ENCODE measurements at regions not wholly inside any gene's neighbourhood (a gene's known extent, or its start where the extent isn't known, plus 50 kb on each side); places are given as distances from the start of the nearest gene placed in this dataset.

GRCh38 chr17:83201206-83202001 is 122.0 kb downstream of the METRNL start:
- Mint-ChIP-seq H3K9me3 (no peaks in the 10 kb centered on the region), H3K4me3 (no peak overlapping the region), H3K4me1 (peaks cover 36% of the 10 kb centered on the region), H3K27me3 (no peaks in the 10 kb centered on the region), H3K27ac (peak overlapping the region; percentile 92), H3K36me3 (ENCODE audit: low read depth) (no peaks in the 10 kb centered on the region)
- TF ChIP-seq CTCF (IDR thresholded peaks at IDR 0.05) = no peak
- ATAC-seq (ENCODE audit: low read depth) (no peak), DNase-seq (peak; percentile 10)
- POLR2A ChIA-PET = interaction anchor here (1.1 kb wide), 1 partner anchor 237 kb away, joined by 9 read pairs; no protein-coding TSS in a partner anchor
- intact Hi-C loops (cut with micrococcal nuclease) = no loop called here
- CTCF ChIA-PET = interaction anchor here (1.0 to 5.4 kb wide), 2 partner anchors 337 to 421 kb away, joined by 5 to 40 read pairs; no protein-coding TSS in a partner anchor

GRCh38 chr17:83202002-83203000 is 122.9 kb downstream of the METRNL start:
- H3K4me1 Mint-ChIP-seq = peaks cover 36% of the 10 kb centered on the region
- POLR2A ChIA-PET = interaction anchor here (0.6 kb wide), 1 partner anchor 441 kb away, joined by 4 read pairs; no protein-coding TSS in a partner anchor
- H3K4me3 Mint-ChIP-seq = no peak overlapping the region

GRCh38 chr17:83203073-83203471 is 123.7 kb downstream of the METRNL start:
- H3K27me3 Mint-ChIP-seq = no peaks in the 10 kb centered on the region
- no peak for TF ChIP-seq CTCF (IDR thresholded peaks at IDR 0.05)
- intact Hi-C loops (cut with micrococcal nuclease) = no loop called here
- H3K4me3 Mint-ChIP-seq = no peak overlapping the region
- H3K36me3 Mint-ChIP-seq (ENCODE audit: low read depth) = no peaks in the 10 kb centered on the region
- CTCF ChIA-PET = interaction anchor here (5.4 kb wide), 1 partner anchor 422 kb away, joined by 40 read pairs; no protein-coding TSS in a partner anchor
- ATAC-seq (ENCODE audit: low read depth) (no peak), DNase-seq (no peak)
- POLR2A ChIA-PET = no interaction called here
- no peak overlapping the region for H3K27ac Mint-ChIP-seq
- no peaks in the 10 kb centered on the region for H3K9me3 Mint-ChIP-seq
- H3K4me1 Mint-ChIP-seq = peaks cover 36% of the 10 kb centered on the region

More at GRCh38 chr17:83202002-83203000, 122.9 kb downstream of the METRNL start:
- peak overlapping the region; percentile 38 for H3K27ac Mint-ChIP-seq
- no peaks in the 10 kb centered on the region for H3K36me3 Mint-ChIP-seq (ENCODE audit: low read depth)
- CTCF ChIA-PET = interaction anchor here (5.4 kb wide), 1 partner anchor 422 kb away, joined by 40 read pairs; no protein-coding TSS in a partner anchor
- no peaks in the 10 kb centered on the region for H3K27me3 Mint-ChIP-seq
- TF ChIP-seq CTCF (IDR thresholded peaks at IDR 0.05) = no peak
- ATAC-seq (ENCODE audit: low read depth) (no peak), DNase-seq (peak; percentile 14)
- no peaks in the 10 kb centered on the region for H3K9me3 Mint-ChIP-seq
- intact Hi-C loops (cut with micrococcal nuclease) = no loop called here

GRCh38 chr17:83203472-83204221 is 124.2 kb downstream of the METRNL start:
- Mint-ChIP-seq H3K9me3 (no peaks in the 10 kb centered on the region), H3K36me3 (ENCODE audit: low read depth) (no peaks in the 10 kb centered on the region), H3K4me3 (no peak overlapping the region), H3K4me1 (peaks cover 32% of the 10 kb centered on the region), H3K27me3 (no peaks in the 10 kb centered on the region), H3K27ac (no peak overlapping the region)
- intact Hi-C loops (cut with micrococcal nuclease) = no loop called here
- peak; percentile 13 for DNase-seq
- ChIA-PET POLR2A (no interaction called here), CTCF (interaction anchor here (5.4 kb wide), 1 partner anchor 423 kb away, joined by 40 read pairs; no protein-coding TSS in a partner anchor)
- ATAC-seq (ENCODE audit: low read depth) = no peak
- TF ChIP-seq CTCF (IDR thresholded peaks at IDR 0.05) = no peak
